Breast epithelium (tissue), 4 donors: ENCODE measurements at regions not wholly inside any gene's neighbourhood (a gene's known extent, or its start where the extent isn't known, plus 50 kb on each side); places are given as distances from the start of the nearest gene placed in this dataset.

Experiments
- DNase-seq, 2 donors: peaks; one replicate each; pipeline ENCODE4 v3.0.0-alpha.2; 2019; ENCODE audit warnings: low spot score in 2 of 2
- H3K27ac ChIP-seq, 2 donors: fragments of 200-600 bp; sonication (generic) in 1 of 2; one replicate each; pipeline ENCODE4 v1.5.1; 2016 to 2019; ENCODE audit warnings: mild to moderate bottlenecking in 1 of 2
- H3K27me3 ChIP-seq, 2 donors: fragments of 200-600 bp; sonication (generic) in 1 of 2; one replicate each; pipeline versions ENCODE4 v1.5.1 to v1.6.0; 2017 to 2019; ENCODE audit warnings: control low read depth in 1 of 2, mild to moderate bottlenecking in 1 of 2
- H3K36me3 ChIP-seq: fragments of 200-600 bp; one replicate; pipeline ENCODE4 v1.5.1; 2019
- H3K4me1 ChIP-seq, 2 donors: fragments of 200-600 bp; sonication (generic); one replicate each; pipeline ENCODE4 v1.5.1; 2016 to 2019; ENCODE audit warnings: control low read depth in 1 of 2
- H3K4me3 ChIP-seq, 3 donors: fragments of 200-600 bp; sonication (generic); 1 replicate in 2 of 3; 2 replicates in 1 of 3; pipeline ENCODE4 v1.5.1; 2016 to 2019; ENCODE audit warnings: mild to moderate bottlenecking in 3 of 3, moderate library complexity in 2 of 3
- H3K9me3 ChIP-seq, 2 donors: fragments of 200-600 bp; sonication (generic) in 1 of 2; one replicate each; pipeline ENCODE4 v1.5.1; 2016 to 2019; ENCODE audit warnings: control low read depth in 1 of 2
- CTCF ChIP-seq, 3 donors: fragments of 450-650 bp; IDR thresholded peaks; one replicate each; pipeline ENCODE4 v1.5.1; 2016 to 2017; ENCODE audit warnings: antibody characterized with exemption in 3 of 3, mild to moderate bottlenecking in 3 of 3, moderate library complexity in 3 of 3
- POLR2A ChIP-seq: fragments of 450-650 bp; IDR thresholded peaks from one replicate; pipeline ENCODE4 v1.6.1; 2016; ENCODE audit warnings: antibody characterized with exemption, mild to moderate bottlenecking, moderate library complexity
- POLR2AphosphoS5 ChIP-seq, 3 donors: sonication (generic); formaldehyde crosslinking; IDR thresholded peaks; one replicate each; pipeline ENCODE4 v1.6.1; 2017; ENCODE audit warnings: antibody characterized with exemption in 3 of 3
- intact Hi-C: fragments of 100-400 bp; cut with DNase I; formaldehyde crosslinking; loops from one replicate; pipeline ENCODE4 v1.15.1; 2023; ENCODE audit warnings: low total_unique reads

GRCh38 chr15:45995800-45996199 is 361.0 kb downstream of the SQOR start:
- H3K4me3 ChIP-seq: no peak overlapping the region
- intact Hi-C loops: no loop called here
- no peaks in the 10 kb centered on the region for H3K27me3 ChIP-seq
- no peaks in the 10 kb centered on the region for H3K4me1 ChIP-seq
- no peaks in the 10 kb centered on the region for H3K36me3 ChIP-seq
- no peaks in the 10 kb centered on the region for H3K9me3 ChIP-seq
- TF ChIP-seq POLR2AphosphoS5 (IDR thresholded peaks at IDR 0.05): no peak
- no peak for TF ChIP-seq POLR2A
- TF ChIP-seq CTCF (IDR thresholded peaks at IDR 0.05): no peak
- DNase-seq: no peak
- H3K27ac ChIP-seq: no peak overlapping the region

- Histone ChIP-seq H3K36me3 (no peaks in the 10 kb centered on the region), H3K27me3 (no peaks in the 10 kb centered on the region), H3K9me3 (peaks cover 7 to 39% of the 10 kb centered on the region in 2 donors), H3K27ac (no peak overlapping the region), H3K4me3 (no peak overlapping the region), H3K4me1 (no peaks in the 10 kb centered on the region)
- intact Hi-C loops: no loop called here
- TF ChIP-seq POLR2A (no peak), POLR2AphosphoS5 (IDR thresholded peaks at IDR 0.05) (no peak), CTCF (IDR thresholded peaks at IDR 0.05) (no peak)
- no peak for DNase-seq
These were observed 379.7 kb downstream of the SQOR start for GRCh38 chr15:46014532-46014931.

- no peak overlapping the region for H3K27ac ChIP-seq
- no peaks in the 10 kb centered on the region for H3K4me1 ChIP-seq
- DNase-seq: no peak
- H3K27me3 ChIP-seq: no peaks in the 10 kb centered on the region
- TF ChIP-seq CTCF (IDR thresholded peaks at IDR 0.05) (no peak), POLR2AphosphoS5 (IDR thresholded peaks at IDR 0.05) (no peak), POLR2A (no peak)
- no peak overlapping the region for H3K4me3 ChIP-seq
- H3K36me3 ChIP-seq: no peaks in the 10 kb centered on the region
- intact Hi-C loops: no loop called here
- H3K9me3 ChIP-seq: peaks cover 0 to 8% of the 10 kb centered on the region in 2 donors
These were observed 399.9 kb downstream of the SQOR start for GRCh38 chr15:46034755-46035154.

GRCh38 chr15:46039703-46040102 is 404.9 kb downstream of the SQOR start:
- Histone ChIP-seq H3K4me1 (no peaks in the 10 kb centered on the region), H3K27ac (no peak overlapping the region), H3K4me3 (no peak overlapping the region), H3K27me3 (no peaks in the 10 kb centered on the region), H3K36me3 (no peaks in the 10 kb centered on the region), H3K9me3 (no peaks in the 10 kb centered on the region)
- DNase-seq: no peak
- TF ChIP-seq CTCF (IDR thresholded peaks at IDR 0.05) (no peak), POLR2AphosphoS5 (IDR thresholded peaks at IDR 0.05) (no peak), POLR2A (no peak)
- intact Hi-C loops: no loop called here

GRCh38 chr15:46041905-46042304 is 407.1 kb downstream of the SQOR start:
- no peak for TF ChIP-seq CTCF (IDR thresholded peaks at IDR 0.05)
- TF ChIP-seq POLR2AphosphoS5 (IDR thresholded peaks at IDR 0.05): no peak
- TF ChIP-seq POLR2A: no peak
- H3K36me3 ChIP-seq: no peaks in the 10 kb centered on the region
- intact Hi-C loops: no loop called here

More at GRCh38 chr15:46041905-46042304, 407.1 kb downstream of the SQOR start:
- no peak overlapping the region for H3K4me3 ChIP-seq
- no peaks in the 10 kb centered on the region for H3K9me3 ChIP-seq
- no peaks in the 10 kb centered on the region for H3K4me1 ChIP-seq
- H3K27me3 ChIP-seq: no peaks in the 10 kb centered on the region
- H3K27ac ChIP-seq: no peak overlapping the region
- DNase-seq: no peak
